Mesenchymal stem cell (in vitro differentiated cells and primary cell): ENCODE measurements at regions not wholly inside any gene's neighbourhood (a gene's known extent, or its start where the extent isn't known, plus 50 kb on each side); places are given as distances from the start of the nearest gene placed in this dataset.
A peak's percentile ranks its signal among the peaks of the same experiment; 100 is the strongest.

Source experiments
- DNase-seq: peaks from one replicate; pipeline ENCODE4 v3.0.0-alpha.2; 2013
- H2AFZ ChIP-seq: one replicate; pipeline ENCODE4 v1.6.1; 2013; ENCODE audit warnings: low read depth, mild to moderate bottlenecking, control low read depth, inconsistent platforms, low read length, moderate library complexity
- H2AK5ac ChIP-seq: 2 replicates; pipeline ENCODE4 v1.6.1; 2013; ENCODE audit warnings: low read length, moderate library complexity, mild to moderate bottlenecking, inconsistent platforms; ENCODE audit not compliant: severe bottlenecking
- H2BK120ac ChIP-seq: one replicate; pipeline ENCODE4 v1.6.1; 2013; ENCODE audit warnings: low read depth, mild to moderate bottlenecking, inconsistent platforms, low read length, moderate library complexity
- H2BK12ac ChIP-seq, 2 experiments: one replicate each; pipeline ENCODE4 v1.6.1; 2013; ENCODE audit warnings: inconsistent platforms in 2 of 2, low read length in 2 of 2, mild to moderate bottlenecking in 2 of 2, moderate library complexity in 2 of 2, control low read depth in 1 of 2
- H2BK15ac ChIP-seq: one replicate; pipeline ENCODE4 v1.6.1; 2013; ENCODE audit warnings: mild to moderate bottlenecking, low read depth, inconsistent platforms; ENCODE audit not compliant: poor library complexity, severe bottlenecking
- H2BK5ac ChIP-seq: 2 replicates; pipeline ENCODE4 v1.6.1; 2013; ENCODE audit warnings: low read depth, mild to moderate bottlenecking, low read length, control low read depth, inconsistent platforms; ENCODE audit not compliant: poor library complexity, severe bottlenecking
- H3K14ac ChIP-seq, 2 experiments: one replicate each; pipeline ENCODE4 v1.6.1; 2013; ENCODE audit warnings: inconsistent platforms in 2 of 2, low read length in 2 of 2, control low read depth in 1 of 2, mild to moderate bottlenecking in 1 of 2, moderate library complexity in 1 of 2
- H3K18ac ChIP-seq, 2 experiments: one replicate each; pipeline ENCODE4 v1.6.1; 2013; ENCODE audit warnings: inconsistent platforms in 2 of 2, low read length in 2 of 2, control low read depth in 1 of 2, low read depth in 1 of 2, mild to moderate bottlenecking in 1 of 2
- H3K23ac ChIP-seq, 2 experiments: one replicate each; pipeline ENCODE4 v1.6.1; 2013; ENCODE audit warnings: inconsistent platforms in 2 of 2, low read length in 2 of 2, mild to moderate bottlenecking in 2 of 2, moderate library complexity in 2 of 2, control low read depth in 1 of 2
- H3K27ac ChIP-seq: 2 replicates; pipeline ENCODE4 v1.5.1; 2013; ENCODE audit warnings: mild to moderate bottlenecking, moderate library complexity, low read length, control low read depth, inconsistent platforms; ENCODE audit not compliant: poor library complexity, severe bottlenecking
- H3K27me3 ChIP-seq, 2 experiments: 2 replicates each; pipeline versions ENCODE4 v1.6.1 to v1.7.0; 2013; ENCODE audit warnings: low read length in 2 of 2, mild to moderate bottlenecking in 2 of 2, moderate library complexity in 2 of 2, control low read depth in 1 of 2, inconsistent platforms in 1 of 2; ENCODE audit not compliant: control insufficient read depth in 1 of 2, insufficient read depth in 1 of 2
- H3K36me3 ChIP-seq, 2 experiments: 2 replicates each; pipeline versions ENCODE4 v1.6.1 to v1.7.0; 2013; ENCODE audit warnings: low read length in 2 of 2, control low read depth in 1 of 2, inconsistent platforms in 1 of 2, low read depth in 1 of 2, mild to moderate bottlenecking in 1 of 2; ENCODE audit not compliant: insufficient read depth in 2 of 2, control insufficient read depth in 1 of 2
- H3K4ac ChIP-seq, 2 experiments: one replicate each; pipeline ENCODE4 v1.6.1; 2013; ENCODE audit warnings: inconsistent platforms in 2 of 2, low read length in 2 of 2, mild to moderate bottlenecking in 2 of 2, moderate library complexity in 2 of 2, control low read depth in 1 of 2, low read depth in 1 of 2
- H3K4me1 ChIP-seq: 2 replicates; pipeline ENCODE4 v1.6.1; 2013; ENCODE audit warnings: low read depth, low read length, control low read depth; ENCODE audit not compliant: control insufficient read depth, insufficient read depth
- H3K4me2 ChIP-seq: 2 replicates; pipeline ENCODE4 v1.6.1; 2013; ENCODE audit warnings: low read length, mild to moderate bottlenecking, inconsistent platforms; ENCODE audit not compliant: poor library complexity, severe bottlenecking
- H3K4me3 ChIP-seq, 2 experiments: 2 replicates each; pipeline versions ENCODE4 v1.5.1 to v1.7.0; 2013; ENCODE audit warnings: low read length in 2 of 2, mild to moderate bottlenecking in 2 of 2, control low read depth in 1 of 2, low read depth in 1 of 2; ENCODE audit not compliant: insufficient read depth in 1 of 2
- H3K79me1 ChIP-seq: replicated peaks from 2 replicates; pipeline ENCODE4 v1.6.1; 2013; ENCODE audit warnings: mild to moderate bottlenecking, control low read depth, low read length, inconsistent platforms; ENCODE audit not compliant: poor library complexity, severe bottlenecking
- H3K9ac ChIP-seq: 2 replicates; pipeline ENCODE4 v1.7.0; 2013; ENCODE audit warnings: mild to moderate bottlenecking, low read length, moderate library complexity
- H3K9me3 ChIP-seq: 2 replicates; pipeline ENCODE4 v1.7.0; 2013; ENCODE audit warnings: mild to moderate bottlenecking, low read length; ENCODE audit not compliant: control insufficient read depth
- H4K8ac ChIP-seq: one replicate; pipeline ENCODE4 v1.6.1; 2013; ENCODE audit warnings: inconsistent platforms, mild to moderate bottlenecking, low read length, moderate library complexity
- H4K91ac ChIP-seq: one replicate; pipeline ENCODE4 v1.6.1; 2013; ENCODE audit warnings: mild to moderate bottlenecking, low read length, inconsistent platforms
- WGBS: methylation state at CpG from one replicate; pipeline ENCODE4 v1.1.7; 2013; ENCODE audit warnings: mixed read lengths; 5-methylcytosine and 5-hydroxymethylcytosine counted together

DNA sequence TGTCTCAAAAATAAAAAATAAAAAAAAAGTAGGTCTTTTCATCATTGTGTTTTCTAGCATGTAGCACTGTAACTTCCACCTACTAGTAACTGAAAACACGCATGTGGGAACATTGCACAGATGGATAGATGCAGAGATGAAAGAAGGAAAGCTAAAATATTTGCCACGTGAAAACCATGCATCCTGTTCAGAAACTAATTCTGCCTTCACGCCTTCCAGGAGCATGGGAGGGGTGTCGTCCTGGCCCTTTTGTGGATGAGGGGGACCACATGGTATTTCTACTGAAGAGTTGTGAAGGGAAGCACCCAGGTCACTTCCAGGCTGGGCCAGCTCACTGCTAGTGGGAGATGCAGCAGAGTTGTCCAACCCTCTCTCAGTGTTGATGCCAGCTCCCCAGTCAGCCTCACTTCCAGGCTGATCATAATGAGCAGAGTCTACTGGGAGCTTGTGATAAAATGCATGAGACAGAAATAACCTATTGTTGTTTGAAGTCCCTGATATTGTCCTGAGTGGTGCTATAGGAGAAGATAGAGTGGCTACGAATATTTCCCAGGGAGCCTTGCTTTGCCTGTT, 287.1 kb upstream of the CELF2 start:
- no peaks in the 10 kb centered on the region for H3K27me3 ChIP-seq
- H2BK5ac ChIP-seq = no peak overlapping the region
- no peaks in the 10 kb centered on the region for H3K9me3 ChIP-seq
- no peak overlapping the region for H2BK12ac ChIP-seq
- H3K36me3 ChIP-seq = no peaks in the 10 kb centered on the region
- H3K4me2 ChIP-seq = no peak overlapping the region
- H2AK5ac ChIP-seq = no peak overlapping the region
- peak overlapping the region in 1 of 2 experiments; percentile 8 for H3K18ac ChIP-seq
- no peaks in the 10 kb centered on the region for H3K79me1 ChIP-seq
- H4K8ac ChIP-seq = no peak overlapping the region
- no peak for DNase-seq
- no peak overlapping the region for H3K9ac ChIP-seq
- no peak overlapping the region for H3K4me3 ChIP-seq
- no peak overlapping the region for H3K14ac ChIP-seq
- no peak overlapping the region for H3K4ac ChIP-seq
- H2BK120ac ChIP-seq = no peak overlapping the region
- 86% methylated on average over 4 of the region's 5 CpGs for WGBS
- H3K4me1 ChIP-seq = no peaks in the 10 kb centered on the region
- no peak overlapping the region for H2AFZ ChIP-seq
- H4K91ac ChIP-seq = no peak overlapping the region
- H3K23ac ChIP-seq = no peak overlapping the region
- no peak overlapping the region for H3K27ac ChIP-seq
- no peak overlapping the region for H2BK15ac ChIP-seq

DNA sequence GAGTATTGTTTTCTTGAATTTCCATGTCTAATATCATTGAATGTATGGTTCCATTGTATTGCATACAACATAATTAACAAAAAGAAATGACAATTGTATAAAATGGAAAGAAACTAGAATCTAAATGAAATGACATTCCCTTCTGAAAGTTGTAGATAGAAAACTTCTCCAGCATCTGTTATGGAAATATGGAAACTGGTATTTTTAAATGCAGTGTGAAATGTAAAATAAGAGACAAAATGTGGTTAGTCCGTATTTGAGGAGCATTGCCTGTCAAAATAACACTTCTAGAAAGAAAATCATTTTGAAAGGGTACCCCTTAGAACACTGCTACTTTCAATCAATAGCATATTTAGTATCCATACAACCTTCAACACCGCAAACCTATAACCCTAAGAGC, 286.3 kb upstream of the CELF2 start:
- no peak overlapping the region for H2AK5ac ChIP-seq
- 86% methylated on average over 1 of the region's 2 CpGs for WGBS
- H3K4me3 ChIP-seq = no peak overlapping the region

DNA sequence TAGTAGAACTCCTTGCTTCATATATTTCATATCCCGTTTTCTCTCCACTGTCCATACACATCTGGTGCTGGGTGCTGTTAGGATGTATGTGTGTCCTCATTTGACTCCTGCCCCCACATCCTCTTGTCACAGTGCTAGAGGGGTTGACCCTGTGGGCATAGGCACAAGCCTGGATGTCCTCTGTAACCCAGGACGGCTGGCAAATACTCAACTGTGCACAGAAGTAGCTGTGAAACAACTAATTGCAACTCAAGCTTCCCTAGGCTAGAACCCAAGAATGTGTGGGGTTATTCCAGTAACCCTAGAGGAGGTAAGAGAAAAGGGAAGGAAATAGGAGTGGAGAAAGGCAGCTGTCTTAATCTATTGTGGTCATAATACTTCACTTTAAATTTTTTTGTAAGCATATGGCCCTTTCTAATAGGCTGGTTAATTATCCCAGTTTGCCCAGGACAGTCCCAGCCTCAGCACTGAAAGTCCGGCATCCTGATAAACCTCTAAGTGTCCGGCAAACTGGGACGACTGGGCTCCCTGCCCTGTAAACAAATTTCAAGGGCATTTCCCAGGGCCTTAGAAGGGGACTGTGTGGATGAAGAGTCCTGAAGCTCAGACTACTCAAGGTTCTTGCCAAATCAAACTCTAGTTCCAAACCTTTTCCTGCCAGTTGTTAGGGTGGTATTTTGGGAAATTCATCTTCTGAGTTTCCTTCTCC, 283.2 kb upstream of the CELF2 start:
- Histone ChIP-seq H3K36me3 (no peaks in the 10 kb centered on the region), H3K4me2 (no peak overlapping the region), H3K4me3 (no peak overlapping the region), H3K4ac (no peak overlapping the region), H2BK5ac (no peak overlapping the region), H2BK120ac (no peak overlapping the region), H3K9me3 (no peaks in the 10 kb centered on the region), H3K27ac (no peak overlapping the region), H2AFZ (no peak overlapping the region), H3K14ac (no peak overlapping the region), H4K8ac (no peak overlapping the region), H3K4me1 (no peaks in the 10 kb centered on the region), H3K79me1 (no peaks in the 10 kb centered on the region), H4K91ac (no peak overlapping the region), H2AK5ac (no peak overlapping the region), H3K23ac (no peak overlapping the region), H3K27me3 (no peaks in the 10 kb centered on the region), H2BK12ac (no peak overlapping the region), H3K18ac (no peak overlapping the region), H2BK15ac (no peak overlapping the region), H3K9ac (no peak overlapping the region)
- no peak for DNase-seq
- WGBS = 84% methylated on average over 3 of the region's 5 CpGs

More for the DNA sequence above, 286.3 kb upstream of the CELF2 start:
- Histone ChIP-seq H3K23ac (no peak overlapping the region), H3K36me3 (no peaks in the 10 kb centered on the region), H4K8ac (no peak overlapping the region), H3K79me1 (no peaks in the 10 kb centered on the region), H3K4me1 (no peaks in the 10 kb centered on the region), H3K18ac (no peak overlapping the region), H2AFZ (no peak overlapping the region), H3K27me3 (no peaks in the 10 kb centered on the region), H2BK5ac (no peak overlapping the region), H3K9me3 (no peaks in the 10 kb centered on the region), H3K9ac (no peak overlapping the region), H2BK15ac (no peak overlapping the region), H4K91ac (no peak overlapping the region), H3K4ac (no peak overlapping the region), H2BK120ac (no peak overlapping the region), H2BK12ac (no peak overlapping the region), H3K27ac (no peak overlapping the region), H3K14ac (no peak overlapping the region), H3K4me2 (no peak overlapping the region)
- no peak for DNase-seq

DNA sequence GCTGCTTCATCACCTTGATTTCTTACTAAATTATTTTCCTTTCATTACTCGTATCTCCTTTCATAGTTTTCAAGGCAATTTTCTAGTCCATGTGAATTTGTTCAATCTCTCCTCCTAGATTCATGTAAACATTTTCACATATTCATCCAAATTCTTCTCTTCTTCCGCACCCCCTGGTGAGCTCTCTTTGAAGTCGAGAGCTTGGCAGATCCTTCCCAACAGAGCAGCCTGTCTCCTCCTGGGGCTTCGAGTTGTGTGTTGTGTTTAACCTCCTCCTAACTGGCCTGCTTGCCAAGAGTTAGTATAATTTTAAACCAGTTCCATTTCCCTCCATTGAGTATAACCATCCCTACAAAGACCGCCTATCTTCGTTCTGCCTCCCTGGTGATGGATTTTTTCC, 272.4 kb upstream of the CELF2 start:
- Histone ChIP-seq H4K8ac (no peak overlapping the region), H2AFZ (no peak overlapping the region), H4K91ac (no peak overlapping the region), H3K27me3 (no peaks in the 10 kb centered on the region), H2BK5ac (no peak overlapping the region), H2BK12ac (no peak overlapping the region), H2BK120ac (no peak overlapping the region), H3K36me3 (no peaks in the 10 kb centered on the region), H2BK15ac (no peak overlapping the region), H3K4me1 (no peaks in the 10 kb centered on the region), H3K4me2 (no peak overlapping the region), H3K9ac (no peak overlapping the region), H3K4ac (no peak overlapping the region), H3K79me1 (no peaks in the 10 kb centered on the region), H3K14ac (no peak overlapping the region), H3K23ac (no peak overlapping the region), H3K18ac (no peak overlapping the region), H3K4me3 (no peak overlapping the region), H2AK5ac (no peak overlapping the region), H3K27ac (no peak overlapping the region), H3K9me3 (peaks cover 7% of the 10 kb centered on the region)
- no peak for DNase-seq
- 61% methylated on average over 6 of the region's 6 CpGs for WGBS
